Right ventricle myocardium superior (tissue), 1 donor: ENCODE measurements at regions not wholly inside any gene's neighbourhood (a gene's known extent, or its start where the extent isn't known, plus 50 kb on each side); places are given as distances from the start of the nearest gene placed in this dataset.
"Not testable (repeated sequence)": the region's sequence is repeated elsewhere in the genome, so short reads cannot be mapped to it uniquely, and the experiment has no call there.

Source experiments
- ATAC-seq: fragments of 200-7000 bp; cut with Tn5 transposase; one replicate; pipeline ENCODE4 v1.9.1; 2020; ENCODE audit warnings: mild to moderate bottlenecking; ENCODE audit not compliant: poor library complexity
- DNase-seq: peaks from one replicate; pipeline ENCODE4 v3.0.0-alpha.2; 2020
- intact Hi-C: fragments of 100-400 bp; cut with DNase I; formaldehyde crosslinking; loops from one replicate; pipeline ENCODE4 v1.11.2; 2022
- donor health status: DM: no; HTN: yes; CAD: no; lungs with severe emphysema.

- DNase-seq (no peak), ATAC-seq (no peak)
- intact Hi-C loops = no loop called here
These were observed 81.1 kb downstream of the CD200R1L start for GRCh38 chr3:112765531-112765930.

- intact Hi-C loops = no loop called here
- ATAC-seq (peak; percentile 56), DNase-seq (no peak)
These were observed 83.4 kb downstream of the CD200R1L start for GRCh38 chr3:112763258-112763657.

- no peak for ATAC-seq
- intact Hi-C loops = no loop called here
- no peak for DNase-seq
These were observed 85.5 kb downstream of the CD200R1L start for GRCh38 chr3:112761062-112761638.

- no peak for DNase-seq
- ATAC-seq = no peak
- intact Hi-C loops = no loop called here
These were observed 87.0 kb downstream of the CD200R1L start for GRCh38 chr3:112759681-112760080.

- ATAC-seq (no peak), DNase-seq (no peak)
These were observed 87.5 kb downstream of the CD200R1L start for GRCh38 chr3:112759210-112759609.

GRCh38 chr3:112757197-112757596 is 89.5 kb downstream of the CD200R1L start:
- ATAC-seq = no peak
- intact Hi-C loops = no loop called here
- no peak for DNase-seq

More at GRCh38 chr3:112759210-112759609, 87.5 kb downstream of the CD200R1L start:
- intact Hi-C loops = no loop called here

- no peak for ATAC-seq
- intact Hi-C loops = no loop called here
- DNase-seq = no peak
These were observed 90.6 kb downstream of the CD200R1L start for GRCh38 chr3:112755845-112756613.

- ATAC-seq, intact Hi-C loops, DNase-seq: not testable (repeated sequence)
These were observed 91.6 kb downstream of the CD200R1L start for GRCh38 chr3:112755046-112755445.

- peak; percentile 46 for ATAC-seq
- no peak for DNase-seq
- intact Hi-C loops = no loop called here
These were observed 94.8 kb downstream of the CD200R1L start for GRCh38 chr3:112751564-112752512.

GRCh38 chr3:112751061-112751460 is 95.6 kb downstream of the CD200R1L start:
- DNase-seq = no peak
- ATAC-seq = no peak
- intact Hi-C loops = no loop called here

- intact Hi-C loops = no loop called here
These were observed 99.0 kb downstream of the CD200R1L start for GRCh38 chr3:112747624-112748023.

GRCh38 chr3:112746675-112747280 is 99.9 kb downstream of the CD200R1L start:
- intact Hi-C loops = no loop called here
- no peak for ATAC-seq
- DNase-seq = no peak

More at GRCh38 chr3:112747624-112748023, 99.0 kb downstream of the CD200R1L start:
- ATAC-seq (no peak), DNase-seq (no peak)

- no peak for ATAC-seq
- intact Hi-C loops = no loop called here
- DNase-seq = no peak
These were observed 101.0 kb downstream of the CD200R1L start for GRCh38 chr3:112745567-112746248.

- ATAC-seq = peak; percentile 85
- intact Hi-C loops = no loop called here
- DNase-seq = no peak
These were observed 101.7 kb downstream of the CD200R1L start for GRCh38 chr3:112744825-112745566.

- ATAC-seq (peak; percentile 71), DNase-seq (no peak)
- intact Hi-C loops = no loop called here
These were observed 102.6 kb downstream of the CD200R1L start for GRCh38 chr3:112744106-112744505.

- ATAC-seq (no peak), DNase-seq (no peak)
- intact Hi-C loops = no loop called here
These were observed 102.0 kb upstream of the CCDC80 start for GRCh38 chr3:112742934-112743333.

GRCh38 chr3:112741983-112742382 is 101.0 kb upstream of the CCDC80 start:
- ATAC-seq (no peak), DNase-seq (no peak)
- intact Hi-C loops = no loop called here

- no peak for DNase-seq
- intact Hi-C loops = no loop called here
- no peak for ATAC-seq
These were observed 99.9 kb upstream of the CCDC80 start for GRCh38 chr3:112740835-112741234.
